GM10248 (cell line): ENCODE measurements at regions not wholly inside any gene's neighbourhood (a gene's known extent, or its start where the extent isn't known, plus 50 kb on each side); places are given as distances from the start of the nearest gene placed in this dataset.

Experiments used
- CTCF ChIA-PET: fragments of 300-600 bp; sonication (Branson Sonifier 250); formaldehyde crosslinking; extraction: SDS; loops from one replicate; lab custom pipeline; 2021; ENCODE audit warnings: antibody characterized with exemption; lab: Yijun Ruan, JAX
- POLR2A ChIA-PET: fragments of 350-650 bp; sonication (Branson Sonifier 250); formaldehyde crosslinking; extraction: SDS; loops from one replicate; lab custom pipeline; 2020; ENCODE audit warnings: antibody characterized with exemption; lab: Yijun Ruan, JAX
- DNase-seq: peaks from one replicate; pipeline ENCODE4 v3.0.0; 2012; ENCODE audit errors: extremely low spot score
- TF ChIP-seq, protein P1 (sequence below): IDR thresholded peaks from 2 replicates; pipeline ENCODE4 v1.5.1; 2012; ENCODE audit warnings: mild to moderate bottlenecking, low read depth; ENCODE audit errors: extremely low read depth, missing control alignments, control extremely low read depth

DNA sequence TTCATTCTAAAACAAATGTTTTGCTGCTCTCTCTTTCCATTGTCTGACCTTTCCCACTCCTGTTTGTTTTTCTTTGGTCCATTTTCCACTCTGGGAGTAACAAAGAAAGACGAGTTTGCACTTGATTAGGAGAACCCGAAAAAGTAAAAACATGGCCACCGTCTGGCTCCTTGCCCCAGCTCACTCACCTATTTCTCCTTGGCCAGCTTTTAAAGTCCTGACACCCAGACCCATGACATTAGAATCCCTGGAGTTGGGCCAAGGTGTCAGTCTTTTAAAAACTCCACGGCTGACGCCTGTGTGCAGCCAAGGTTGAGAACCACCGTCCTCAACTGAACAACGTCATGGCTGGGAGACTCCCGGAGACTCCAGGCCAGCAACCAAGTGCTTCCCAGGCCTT is 63.6 kb upstream of the FLT1 start:
- TF ChIP-seq, protein P1, sequence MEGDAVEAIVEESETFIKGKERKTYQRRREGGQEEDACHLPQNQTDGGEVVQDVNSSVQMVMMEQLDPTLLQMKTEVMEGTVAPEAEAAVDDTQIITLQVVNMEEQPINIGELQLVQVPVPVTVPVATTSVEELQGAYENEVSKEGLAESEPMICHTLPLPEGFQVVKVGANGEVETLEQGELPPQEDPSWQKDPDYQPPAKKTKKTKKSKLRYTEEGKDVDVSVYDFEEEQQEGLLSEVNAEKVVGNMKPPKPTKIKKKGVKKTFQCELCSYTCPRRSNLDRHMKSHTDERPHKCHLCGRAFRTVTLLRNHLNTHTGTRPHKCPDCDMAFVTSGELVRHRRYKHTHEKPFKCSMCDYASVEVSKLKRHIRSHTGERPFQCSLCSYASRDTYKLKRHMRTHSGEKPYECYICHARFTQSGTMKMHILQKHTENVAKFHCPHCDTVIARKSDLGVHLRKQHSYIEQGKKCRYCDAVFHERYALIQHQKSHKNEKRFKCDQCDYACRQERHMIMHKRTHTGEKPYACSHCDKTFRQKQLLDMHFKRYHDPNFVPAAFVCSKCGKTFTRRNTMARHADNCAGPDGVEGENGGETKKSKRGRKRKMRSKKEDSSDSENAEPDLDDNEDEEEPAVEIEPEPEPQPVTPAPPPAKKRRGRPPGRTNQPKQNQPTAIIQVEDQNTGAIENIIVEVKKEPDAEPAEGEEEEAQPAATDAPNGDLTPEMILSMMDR, result no peak
- ChIA-PET POLR2A (no interaction called here), CTCF (no interaction called here)
- no peak for DNase-seq

DNA sequence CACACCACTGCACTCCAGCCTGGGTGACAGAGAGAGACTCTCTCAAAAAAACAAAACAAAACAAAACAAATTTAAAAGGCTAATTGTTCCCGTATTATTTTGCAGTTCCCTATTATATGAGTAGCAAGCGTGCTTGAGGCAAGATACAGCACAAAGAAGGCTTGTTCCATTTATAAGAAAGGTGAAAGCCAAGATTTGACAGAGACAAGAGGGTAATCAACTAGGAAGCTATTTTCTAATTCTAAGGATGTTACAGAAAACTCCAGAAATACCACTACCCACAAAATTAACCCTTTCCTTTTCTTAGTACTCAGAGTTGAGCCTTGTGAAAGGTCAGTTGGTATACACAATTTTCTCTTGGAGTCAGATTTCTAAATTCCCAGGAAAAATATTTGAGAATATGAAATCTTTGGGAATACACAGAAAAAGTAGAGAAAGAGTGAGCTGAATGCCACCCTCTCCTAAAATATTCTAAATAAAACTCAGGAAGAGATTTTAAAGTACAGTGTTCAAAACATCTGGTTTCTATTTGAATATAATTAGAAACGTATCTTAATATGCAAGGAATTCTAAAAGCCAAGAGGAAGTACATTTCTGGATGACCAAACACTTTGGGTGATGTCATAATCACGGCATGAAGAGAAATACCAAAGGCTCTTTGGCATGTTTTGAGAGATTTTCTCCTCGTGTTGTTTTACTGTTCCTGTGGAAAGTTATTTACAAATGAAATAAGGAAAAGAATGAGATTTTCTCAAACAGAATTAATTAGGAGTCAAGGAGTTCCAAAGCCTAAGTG is 63.0 kb upstream of the FLT1 start:
- TF ChIP-seq, protein P1, result no peak
- ChIA-PET POLR2A (no interaction called here), CTCF (no interaction called here)
- DNase-seq, result no peak

DNA sequence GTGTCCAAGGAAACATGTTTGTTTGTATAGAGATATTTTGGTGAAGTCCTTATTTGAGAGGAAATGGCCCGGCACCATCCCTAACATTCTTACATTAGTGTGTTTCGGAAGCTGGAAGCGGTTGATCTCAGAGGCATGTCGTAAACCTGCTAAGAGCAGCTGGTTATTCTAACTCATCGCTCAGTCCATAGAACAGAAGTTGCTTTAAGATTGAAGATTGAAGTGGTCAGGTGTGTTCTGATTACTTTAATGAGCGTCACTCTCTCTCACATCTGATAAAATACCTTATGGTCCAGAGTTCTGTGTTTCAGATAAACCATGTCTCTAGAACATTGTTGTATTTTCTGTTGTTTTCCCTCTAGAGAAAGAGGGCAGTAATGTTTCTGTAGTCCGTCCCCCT is 60.2 kb upstream of the FLT1 start:
- ChIA-PET CTCF (interaction anchor here (1.2 kb wide), 1 partner anchor 16 kb away, joined by 3 read pairs; no protein-coding TSS in a partner anchor), POLR2A (no interaction called here)
- TF ChIP-seq, protein P1, result no peak
- DNase-seq, result no peak

DNA sequence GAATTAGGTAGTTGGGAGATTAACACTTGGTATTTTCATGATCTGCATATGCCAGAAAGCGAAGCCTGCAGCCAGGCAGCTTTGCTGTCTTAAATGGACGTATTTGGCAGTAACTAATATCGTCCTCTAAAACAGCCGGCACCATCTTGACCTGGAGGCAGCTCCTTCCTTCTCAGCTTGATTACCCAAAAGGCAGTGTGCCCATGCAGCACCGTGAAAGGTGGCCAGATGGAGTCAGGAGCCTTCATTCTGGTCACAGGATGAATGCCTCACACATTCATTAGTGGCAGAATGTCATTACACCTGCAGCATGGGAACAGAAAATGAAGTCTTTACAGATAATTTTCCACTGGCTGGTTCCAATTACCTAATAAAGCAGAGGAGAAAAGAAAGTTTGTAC is 59.0 kb upstream of the FLT1 start:
- no peak for DNase-seq
- TF ChIP-seq, protein P1, result no peak
- POLR2A ChIA-PET, result no interaction called here
- CTCF ChIA-PET, result interaction anchor here (0.7 to 1.6 kb wide), 3 partner anchors 10 to 14 kb away, joined by 3 to 5 read pairs (median 3); no protein-coding TSS in a partner anchor

DNA sequence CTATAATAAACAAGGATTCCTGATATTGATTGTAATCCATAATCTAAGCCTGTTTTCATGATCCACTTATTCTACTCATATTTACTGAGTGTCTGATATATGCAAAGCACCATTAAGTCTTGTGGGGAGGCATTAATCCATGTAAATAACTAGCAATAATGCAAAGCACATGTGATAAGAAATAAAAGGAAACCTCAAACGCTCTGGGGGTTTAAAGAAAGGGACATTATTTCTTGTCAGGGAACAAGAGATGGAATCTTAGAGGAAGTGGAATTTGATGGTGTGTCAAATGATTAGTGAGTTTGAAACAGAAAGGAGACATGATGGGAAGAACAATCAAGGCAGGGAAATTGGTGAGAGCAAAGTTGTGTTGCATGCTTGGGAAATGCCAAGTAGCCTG is 57.4 kb upstream of the FLT1 start:
- ChIA-PET POLR2A (no interaction called here), CTCF (no interaction called here)
- no peak for DNase-seq
- TF ChIP-seq, protein P1, result no peak

DNA sequence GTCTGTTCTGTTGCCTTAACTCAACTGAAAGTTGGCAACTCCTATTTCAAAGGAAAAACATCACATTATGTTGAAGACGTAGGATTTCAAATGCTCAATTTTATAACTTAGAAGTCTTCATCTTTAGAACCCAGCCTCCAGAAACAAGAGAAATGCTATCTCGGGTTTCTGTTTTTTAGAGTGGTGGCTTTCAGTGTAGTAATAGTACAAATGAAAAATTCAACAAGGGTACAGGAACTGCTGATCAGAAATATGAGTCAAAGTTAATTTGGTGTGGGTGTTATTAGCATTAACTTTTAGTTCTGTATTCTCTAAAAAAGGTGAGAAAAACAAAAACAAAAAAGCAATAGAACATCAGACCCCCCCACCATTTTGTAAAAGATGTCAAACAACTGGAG is 56.6 kb upstream of the FLT1 start:
- CTCF ChIA-PET, result no interaction called here
- TF ChIP-seq, protein P1, result no peak
- no peak for DNase-seq
- POLR2A ChIA-PET, result no interaction called here
